H9 (cell line): ENCODE measurements at regions not wholly inside any gene's neighbourhood (a gene's known extent, or its start where the extent isn't known, plus 50 kb on each side); places are given as distances from the start of the nearest gene placed in this dataset.

Experiments
- DNase-seq: peaks from one replicate; pipeline ENCODE4 v3.0.0-alpha.2; 2017
- H2AFZ ChIP-seq: one replicate; pipeline ENCODE4 v1.6.1; 2013; ENCODE audit warnings: mild to moderate bottlenecking, low read length, control low read depth, moderate library complexity
- H2AK5ac ChIP-seq: 2 replicates; pipeline ENCODE4 v1.6.1; 2013; ENCODE audit warnings: low read length, control low read depth, mixed read lengths; ENCODE audit not compliant: insufficient read length
- H2BK120ac ChIP-seq: one replicate; pipeline ENCODE4 v1.6.1; 2013; ENCODE audit warnings: low read depth, mild to moderate bottlenecking, low read length, control low read depth, inconsistent platforms; ENCODE audit not compliant: poor library complexity, severe bottlenecking
- H2BK12ac ChIP-seq: 2 replicates; pipeline ENCODE4 v1.6.1; 2013; ENCODE audit warnings: low read length, control low read depth, mixed read lengths, low read depth; ENCODE audit not compliant: insufficient read length
- H2BK15ac ChIP-seq: 2 replicates; pipeline ENCODE4 v1.6.1; 2013; ENCODE audit warnings: low read depth, low read length, control low read depth
- H2BK20ac ChIP-seq: one replicate; pipeline ENCODE4 v1.6.1; 2013; ENCODE audit warnings: low read depth, mild to moderate bottlenecking, low read length, control low read depth, inconsistent platforms; ENCODE audit not compliant: poor library complexity, severe bottlenecking
- H2BK5ac ChIP-seq: 2 replicates; pipeline ENCODE4 v1.6.1; 2013; ENCODE audit warnings: low read length, control low read depth, mixed read lengths; ENCODE audit not compliant: insufficient read length
- H3K14ac ChIP-seq: 2 replicates; pipeline ENCODE4 v1.6.1; 2013; ENCODE audit warnings: low read length, control low read depth; ENCODE audit not compliant: insufficient read depth
- H3K18ac ChIP-seq: 2 replicates; pipeline ENCODE4 v1.6.1; 2013; ENCODE audit warnings: low read depth, mild to moderate bottlenecking, mixed read lengths, low read length, control low read depth; ENCODE audit not compliant: insufficient read length
- H3K23ac ChIP-seq: 2 replicates; pipeline ENCODE4 v1.6.1; 2013; ENCODE audit warnings: low read length, control low read depth, mixed read lengths, low read depth; ENCODE audit not compliant: insufficient read length
- H3K23me2 ChIP-seq: 2 replicates; pipeline ENCODE4 v1.6.1; 2013; ENCODE audit warnings: low read depth, mild to moderate bottlenecking, mixed read lengths, low read length, control low read depth; ENCODE audit not compliant: insufficient read length, poor library complexity, severe bottlenecking
- H3K27ac ChIP-seq: 2 replicates; pipeline ENCODE4 v1.5.1; 2013; ENCODE audit warnings: low read length, control low read depth, mixed read lengths, low read depth; ENCODE audit not compliant: insufficient read length
- H3K27me3 ChIP-seq: 2 replicates; pipeline ENCODE4 v1.6.1; 2013; ENCODE audit warnings: low read length, control low read depth, inconsistent platforms; ENCODE audit not compliant: insufficient read depth
- H3K4ac ChIP-seq: 2 replicates; pipeline ENCODE4 v1.6.1; 2013; ENCODE audit warnings: low read depth, mild to moderate bottlenecking, control low read depth, inconsistent platforms, low read length, moderate library complexity
- H3K4me1 ChIP-seq: 2 replicates; pipeline ENCODE4 v1.6.1; 2013; ENCODE audit warnings: low read length, control low read depth, inconsistent platforms; ENCODE audit not compliant: insufficient read depth
- H3K4me2 ChIP-seq: 2 replicates; pipeline ENCODE4 v1.6.1; 2013; ENCODE audit warnings: low read length, control low read depth, mixed read lengths; ENCODE audit not compliant: insufficient read length, insufficient read depth
- H3K56ac ChIP-seq: 2 replicates; pipeline ENCODE4 v1.6.1; 2013; ENCODE audit warnings: low read depth, mild to moderate bottlenecking, mixed read lengths, low read length, control low read depth; ENCODE audit not compliant: insufficient read length
- H3K79me1 ChIP-seq: 2 replicates; pipeline ENCODE4 v1.6.1; 2013; ENCODE audit warnings: low read depth, mild to moderate bottlenecking, moderate library complexity, low read length, control low read depth, inconsistent platforms; ENCODE audit not compliant: insufficient read depth, poor library complexity, severe bottlenecking
- H3K79me2 ChIP-seq: 2 replicates; pipeline ENCODE4 v1.6.1; 2013; ENCODE audit warnings: low read length, control low read depth, inconsistent platforms; ENCODE audit not compliant: insufficient read depth
- H3K9ac ChIP-seq: 2 replicates; pipeline ENCODE4 v1.6.1; 2013; ENCODE audit warnings: low read length, control low read depth, mixed read lengths; ENCODE audit not compliant: insufficient read length; ENCODE audit errors: extremely low read depth
- H3K9me3 ChIP-seq: one replicate; pipeline ENCODE4 v1.6.1; 2013; ENCODE audit warnings: low read depth, low read length, inconsistent platforms; ENCODE audit not compliant: control insufficient read depth
- H3T11ph ChIP-seq: one replicate; pipeline ENCODE4 v1.6.1; 2013; ENCODE audit warnings: mild to moderate bottlenecking, low read length, control low read depth, inconsistent platforms
- H4K20me1 ChIP-seq: one replicate; pipeline ENCODE4 v1.6.1; 2013; ENCODE audit not compliant: control insufficient read depth, insufficient read length, insufficient read depth
- H4K5ac ChIP-seq: 2 replicates; pipeline ENCODE4 v1.6.1; 2013; ENCODE audit warnings: low read depth, mild to moderate bottlenecking, mixed read lengths, low read length, control low read depth; ENCODE audit not compliant: insufficient read length
- H4K8ac ChIP-seq: replicated peaks from 2 replicates; pipeline ENCODE4 v1.6.1; 2013; ENCODE audit warnings: low read length, control low read depth, mixed read lengths, low read depth; ENCODE audit not compliant: insufficient read length
- H4K91ac ChIP-seq: 2 replicates; pipeline ENCODE4 v1.6.1; 2013; ENCODE audit warnings: low read depth, mild to moderate bottlenecking, moderate library complexity, mixed read lengths, low read length, control low read depth; ENCODE audit not compliant: insufficient read length
- H3K27ac Mint-ChIP-seq, 3 experiments: 2 replicates in 2 of 3; 3 replicates in 1 of 3; pipeline ENCODE4 v1.8.0; 2020 to 2021; ENCODE audit warnings: mixed read lengths in 3 of 3, mild to moderate bottlenecking in 1 of 3, moderate library complexity in 1 of 3
- H3K27me3 Mint-ChIP-seq: 2 replicates; pipeline ENCODE4 v1.8.0; 2021; ENCODE audit warnings: low read depth, mild to moderate bottlenecking, moderate library complexity, mixed read lengths
- H3K36me3 Mint-ChIP-seq, 3 experiments: 2 replicates in 2 of 3; 3 replicates in 1 of 3; pipeline ENCODE4 v1.8.0; 2020 to 2021; ENCODE audit warnings: low read depth in 3 of 3, mixed read lengths in 3 of 3; ENCODE audit not compliant: insufficient read depth in 1 of 3
- H3K4me1 Mint-ChIP-seq, 2 experiments: 2 replicates each; pipeline ENCODE4 v1.8.0; 2020; ENCODE audit warnings: mixed read lengths in 2 of 2
- H3K4me3 Mint-ChIP-seq, 2 experiments: 2 replicates in 1 of 2; 3 replicates in 1 of 2; pipeline ENCODE4 v1.8.0; 2020 to 2021; ENCODE audit warnings: mild to moderate bottlenecking in 2 of 2, mixed read lengths in 2 of 2, moderate library complexity in 1 of 2
- H3K9me3 Mint-ChIP-seq, 2 experiments: 2 replicates in 1 of 2; 3 replicates in 1 of 2; pipeline ENCODE4 v1.8.0; 2020; ENCODE audit warnings: mild to moderate bottlenecking in 2 of 2, mixed read lengths in 2 of 2, moderate library complexity in 1 of 2
- CTCF ChIP-seq: fragments of 200-600 bp; sonication (generic); conservative IDR thresholded peaks from 3 replicates; pipeline ENCODE4 v1.8.0; 2021; ENCODE audit warnings: antibody characterized with exemption, mild to moderate bottlenecking
- WGBS: extraction: QIAGEN DNeasy Blood & Tissue Kit; methylation state at CpG from one replicate; pipeline ENCODE4 v1.1.7; 2013; ENCODE audit warnings: missing lambda C conversion rate, low lambda C conversion rate, mixed read lengths; ENCODE audit not compliant: insufficient read length; ENCODE audit errors: extremely low coverage; 5-methylcytosine and 5-hydroxymethylcytosine counted together

DNA sequence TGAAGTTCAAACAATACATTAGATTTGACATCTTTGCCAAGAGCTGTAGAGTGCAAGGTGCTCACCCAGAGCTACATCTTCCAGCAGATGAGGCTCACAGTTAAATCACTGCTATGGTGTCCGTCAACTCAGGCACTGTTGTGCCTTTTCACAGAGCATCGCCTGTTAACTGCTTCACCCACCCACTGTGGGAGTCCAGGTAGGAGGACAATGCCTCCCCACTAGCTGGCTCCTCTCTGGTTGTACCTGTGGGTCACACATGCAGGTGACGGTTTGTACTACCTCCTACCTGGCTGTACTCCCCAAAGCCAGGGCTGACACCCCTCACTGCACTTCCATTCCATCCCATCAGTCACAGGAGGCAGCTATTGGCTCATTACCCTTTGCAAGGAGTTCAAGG lies 84.6 kb upstream of the TOP3B start:
- peaks cover 100% of the 10 kb centered on the region for H3K27me3 Mint-ChIP-seq

More for the DNA sequence above, 84.6 kb upstream of the TOP3B start:
- Histone ChIP-seq H3K79me1 (no peaks in the 10 kb centered on the region), H2BK120ac (no peak overlapping the region), H2BK15ac (no peak overlapping the region), H3K27me3 (peaks cover 76% of the 10 kb centered on the region), H3K9ac (no peak overlapping the region), H3K79me2 (no peaks in the 10 kb centered on the region), H4K8ac (no peak overlapping the region), H4K91ac (no peak overlapping the region), H2BK20ac (no peak overlapping the region), H2AFZ (no peak overlapping the region), H4K20me1 (no peaks in the 10 kb centered on the region), H3K14ac (no peak overlapping the region), H3K4me1 (no peaks in the 10 kb centered on the region), H3K4me2 (no peak overlapping the region), H3K4ac (no peak overlapping the region), H3T11ph (no peak overlapping the region), H2BK5ac (no peak overlapping the region), H3K23me2 (no peaks in the 10 kb centered on the region), H4K5ac (no peak overlapping the region), H3K18ac (no peak overlapping the region), H2AK5ac (no peak overlapping the region), H3K9me3 (no peaks in the 10 kb centered on the region), H3K27ac (no peak overlapping the region), H3K23ac (no peak overlapping the region), H2BK12ac (no peak overlapping the region), H3K56ac (no peak overlapping the region)
- no peak for TF ChIP-seq CTCF
- no peak for DNase-seq
- no peak overlapping the region for H3K4me3 Mint-ChIP-seq
- no peaks in the 10 kb centered on the region for H3K4me1 Mint-ChIP-seq
- no peak overlapping the region for H3K27ac Mint-ChIP-seq
- H3K36me3 Mint-ChIP-seq, result no peaks in the 10 kb centered on the region
- WGBS, result no CpG with 5 or more reads among the region's 3 CpGs
- peaks cover 0 to 4% of the 10 kb centered on the region in 2 experiments; a peak in 2 of 5 replicates for H3K9me3 Mint-ChIP-seq
